GM23338 (cell line): ENCODE measurements at regions not wholly inside any gene's neighbourhood (a gene's known extent, or its start where the extent isn't known, plus 50 kb on each side); places are given as distances from the start of the nearest gene placed in this dataset.

Experiments used
- ATAC-seq: fragments of 200-7000 bp; cut with Tn5 transposase; 3 replicates; pipeline ENCODE4 v1.9.1; 2020
- DNase-seq: peaks from one replicate; pipeline ENCODE4 v3.0.0-alpha.2; 2015; ENCODE audit warnings: low spot score
- H2AFZ ChIP-seq: fragments of 200-600 bp; sonication (generic); 2 replicates; pipeline ENCODE4 v1.8.0; 2016; ENCODE audit warnings: antibody characterized with exemption, mild to moderate bottlenecking, moderate library complexity
- H3F3A ChIP-seq: fragments of 200-600 bp; sonication (generic); replicated peaks from 2 replicates; pipeline ENCODE4 v1.8.0; 2017; ENCODE audit warnings: antibody characterized with exemption, mixed run types, low read depth
- H3K27ac ChIP-seq: fragments of 200-600 bp; sonication (generic); 2 replicates; pipeline ENCODE4 v1.6.1; 2016; ENCODE audit warnings: low read depth
- H3K27me3 ChIP-seq: fragments of 200-600 bp; sonication (generic); 2 replicates; pipeline ENCODE4 v1.8.0; 2016; ENCODE audit warnings: mild to moderate bottlenecking, mixed run types, moderate library complexity; ENCODE audit not compliant: insufficient read depth
- H3K36me3 ChIP-seq: fragments of 200-600 bp; sonication (generic); 2 replicates; pipeline ENCODE4 v1.8.0; 2016; ENCODE audit warnings: mild to moderate bottlenecking; ENCODE audit not compliant: insufficient read depth
- H3K4me1 ChIP-seq: fragments of 200-600 bp; sonication (generic); 2 replicates; pipeline ENCODE4 v1.8.0; 2016; ENCODE audit warnings: mild to moderate bottlenecking, moderate library complexity; ENCODE audit not compliant: insufficient read depth
- H3K4me2 ChIP-seq: fragments of 200-600 bp; sonication (generic); 2 replicates; pipeline ENCODE4 v1.7.1; 2017; ENCODE audit warnings: mixed run types
- H3K4me3 ChIP-seq: fragments of 200-600 bp; sonication (generic); 2 replicates; pipeline ENCODE4 v1.6.1; 2016; ENCODE audit warnings: mixed run types
- H3K79me2 ChIP-seq: fragments of 200-600 bp; sonication (generic); replicated peaks from 2 replicates; pipeline ENCODE4 v1.8.0; 2017; ENCODE audit warnings: mild to moderate bottlenecking; ENCODE audit not compliant: insufficient read depth
- H3K9me2 ChIP-seq: fragments of 200-600 bp; sonication (generic); 2 replicates; pipeline ENCODE4 v1.8.0; 2017; ENCODE audit not compliant: insufficient read depth
- H4K20me1 ChIP-seq: fragments of 200-600 bp; sonication (generic); replicated peaks from 2 replicates; pipeline ENCODE4 v1.8.0; 2017; ENCODE audit warnings: mild to moderate bottlenecking; ENCODE audit not compliant: insufficient read depth
- H3K27ac Mint-ChIP-seq: 2 replicates; pipeline ENCODE4 v1.8.0; 2020; ENCODE audit warnings: inconsistent platforms, mild to moderate bottlenecking, moderate library complexity, mixed read lengths
- H3K27me3 Mint-ChIP-seq: 3 replicates; pipeline ENCODE4 v1.8.0; 2022; ENCODE audit warnings: low read depth, mild to moderate bottlenecking, moderate library complexity, mixed read lengths, inconsistent platforms; ENCODE audit not compliant: insufficient read depth, poor library complexity
- H3K36me3 Mint-ChIP-seq: 3 replicates; pipeline ENCODE4 v1.8.0; 2021; ENCODE audit warnings: low read depth, mild to moderate bottlenecking, inconsistent platforms, moderate library complexity, mixed read lengths
- H3K4me1 Mint-ChIP-seq: 3 replicates; pipeline ENCODE4 v1.8.0; 2020; ENCODE audit warnings: mild to moderate bottlenecking, inconsistent platforms, mixed read lengths
- H3K4me3 Mint-ChIP-seq: 3 replicates; pipeline ENCODE4 v1.8.0; 2021; ENCODE audit warnings: moderate library complexity, mild to moderate bottlenecking, inconsistent platforms, mixed read lengths
- H3K9me3 Mint-ChIP-seq: 3 replicates; pipeline ENCODE4 v1.8.0; 2020; ENCODE audit warnings: moderate library complexity, mild to moderate bottlenecking, inconsistent platforms, mixed read lengths
- EZH2 ChIP-seq: fragments of 200-600 bp; sonication (generic); IDR thresholded peaks from one replicate; pipeline ENCODE4 v1.8.0; 2017; ENCODE audit warnings: antibody characterized with exemption, mild to moderate bottlenecking, low read depth; ENCODE audit not compliant: unreplicated experiment
- EZH2phosphoT487 ChIP-seq: fragments of 200-600 bp; sonication (generic); IDR thresholded peaks from one replicate; pipeline ENCODE4 v1.8.1; 2018; ENCODE audit warnings: antibody characterized with exemption; ENCODE audit not compliant: unreplicated experiment
- JUNB ChIP-seq: IDR thresholded peaks from one replicate; pipeline ENCODE4 v1.6.1; 2016; ENCODE audit warnings: antibody characterized with exemption; ENCODE audit not compliant: unreplicated experiment
- NANOG ChIP-seq: IDR thresholded peaks from 2 replicates; pipeline ENCODE4 v1.6.1; 2016; ENCODE audit warnings: antibody characterized with exemption, borderline replicate concordance
- STAT1 ChIP-seq: IDR thresholded peaks from one replicate; pipeline ENCODE4 v1.6.1; 2016; ENCODE audit warnings: antibody characterized with exemption; ENCODE audit not compliant: unreplicated experiment
- ZNF331 ChIP-seq: fragments of 250-450 bp; sonication (Bioruptor Pico); IDR thresholded peaks from 2 replicates; pipeline ENCODE4 v1.5.0; 2020; ENCODE audit warnings: low read depth, mild to moderate bottlenecking, moderate library complexity
- ZNF462 ChIP-seq: fragments of 250-450 bp; sonication (Bioruptor Pico); IDR thresholded peaks from 2 replicates; pipeline ENCODE4 v1.5.0; 2020; ENCODE audit warnings: mild to moderate bottlenecking, moderate library complexity
- TF ChIP-seq, protein P1 (sequence below): IDR thresholded peaks from one replicate; pipeline ENCODE4 v1.6.1; 2018; ENCODE audit warnings: antibody characterized with exemption; ENCODE audit not compliant: unreplicated experiment

DNA sequence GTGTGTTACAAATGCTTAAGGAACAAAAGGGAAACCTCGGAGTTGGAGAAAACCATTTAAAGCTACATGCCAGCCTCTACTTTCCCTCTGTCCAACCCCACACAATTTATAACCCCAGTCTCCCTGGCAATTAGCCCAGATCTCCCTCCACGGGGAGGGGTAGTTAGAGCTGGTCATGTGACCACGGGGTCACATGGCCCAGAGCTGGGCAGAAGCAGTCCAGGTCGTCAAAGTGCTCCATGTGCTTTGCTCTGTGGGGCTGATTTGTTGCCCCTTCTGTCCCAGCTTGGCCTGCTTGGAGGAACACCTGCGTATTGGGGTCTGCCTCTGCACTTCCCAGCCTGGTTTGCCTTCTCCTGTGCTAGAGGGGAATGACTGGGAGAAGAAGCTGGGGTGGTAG is 219.1 kb downstream of the RBM19 start:
- Histone ChIP-seq H3K27ac (no peak overlapping the region), H3K79me2 (no peaks in the 10 kb centered on the region), H3K4me3 (no peak overlapping the region), H2AFZ (peak overlapping the region; percentile 78; the same call in 1 of the 2 replicates), H3K4me2 (no peak overlapping the region), H3K4me1 (no peaks in the 10 kb centered on the region), H4K20me1 (no peaks in the 10 kb centered on the region), H3F3A (no peaks in the 10 kb centered on the region), H3K27me3 (peaks cover 19% of the 10 kb centered on the region; the same call in 1 of the 2 replicates), H3K36me3 (no peaks in the 10 kb centered on the region), H3K9me2 (peaks cover 7% of the 10 kb centered on the region; the same call in 1 of the 2 replicates)
- H3K9me3 Mint-ChIP-seq = peaks cover 22% of the 10 kb centered on the region
- H3K27me3 Mint-ChIP-seq = peaks cover 17% of the 10 kb centered on the region
- no peak for DNase-seq
- H3K27ac Mint-ChIP-seq = no peak overlapping the region
- H3K4me1 Mint-ChIP-seq = no peaks in the 10 kb centered on the region
- no peak for TF ChIP-seq STAT1
- no peak for TF ChIP-seq EZH2
- no peak overlapping the region for H3K4me3 Mint-ChIP-seq
- no peak for ATAC-seq
- H3K36me3 Mint-ChIP-seq = peaks cover 9% of the 10 kb centered on the region; the same call in 2 of the 3 replicates

DNA sequence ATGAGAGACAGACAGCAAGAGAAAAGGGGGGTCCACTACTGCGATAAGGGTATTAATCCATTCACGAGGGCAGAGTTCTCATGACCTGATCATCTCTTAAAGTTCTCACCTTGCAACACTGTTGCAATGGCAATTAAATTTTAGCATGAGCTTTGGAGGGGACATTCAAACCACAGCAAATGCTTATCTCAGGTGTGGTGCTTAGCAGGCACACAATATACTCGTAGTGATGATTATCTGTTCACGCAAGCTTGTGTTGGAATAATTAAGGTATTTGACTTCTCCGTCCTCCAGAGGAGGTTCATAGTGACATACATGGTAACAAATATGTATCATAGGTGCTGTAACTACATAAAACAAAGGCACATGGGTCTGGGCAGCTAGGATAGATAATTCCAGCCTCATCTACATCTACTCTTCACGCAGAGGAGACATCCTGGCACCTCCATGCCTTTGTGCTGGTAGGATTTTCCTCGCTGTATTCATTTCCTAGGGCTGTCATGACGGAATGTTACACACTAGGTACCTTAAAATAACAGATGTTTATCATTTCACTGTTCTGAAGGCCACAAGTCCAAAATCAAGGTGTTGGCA is 221.2 kb downstream of the RBM19 start:
- H3K4me1 Mint-ChIP-seq = no peaks in the 10 kb centered on the region
- no peaks in the 10 kb centered on the region for H3K4me1 ChIP-seq

More for the DNA sequence above, 221.2 kb downstream of the RBM19 start:
- DNase-seq (no peak), ATAC-seq (no peak)
- no peaks in the 10 kb centered on the region for H3K36me3 ChIP-seq
- Mint-ChIP-seq H3K27me3 (peaks cover 17% of the 10 kb centered on the region), H3K9me3 (peaks cover 4% of the 10 kb centered on the region; the same call in 2 of the 3 replicates), H3K27ac (no peak overlapping the region), H3K4me3 (no peak overlapping the region), H3K36me3 (no peaks in the 10 kb centered on the region)
- H3K79me2 ChIP-seq = no peaks in the 10 kb centered on the region
- no peaks in the 10 kb centered on the region for H4K20me1 ChIP-seq
- no peak overlapping the region for H3K27ac ChIP-seq
- TF ChIP-seq ZNF462 (CRISPR knock-in tag) (no peak), ZNF331 (CRISPR knock-in tag) (no peak), EZH2phosphoT487 (no peak), EZH2 (no peak), JUNB (no peak), NANOG (no peak)
- TF ChIP-seq, protein P1, sequence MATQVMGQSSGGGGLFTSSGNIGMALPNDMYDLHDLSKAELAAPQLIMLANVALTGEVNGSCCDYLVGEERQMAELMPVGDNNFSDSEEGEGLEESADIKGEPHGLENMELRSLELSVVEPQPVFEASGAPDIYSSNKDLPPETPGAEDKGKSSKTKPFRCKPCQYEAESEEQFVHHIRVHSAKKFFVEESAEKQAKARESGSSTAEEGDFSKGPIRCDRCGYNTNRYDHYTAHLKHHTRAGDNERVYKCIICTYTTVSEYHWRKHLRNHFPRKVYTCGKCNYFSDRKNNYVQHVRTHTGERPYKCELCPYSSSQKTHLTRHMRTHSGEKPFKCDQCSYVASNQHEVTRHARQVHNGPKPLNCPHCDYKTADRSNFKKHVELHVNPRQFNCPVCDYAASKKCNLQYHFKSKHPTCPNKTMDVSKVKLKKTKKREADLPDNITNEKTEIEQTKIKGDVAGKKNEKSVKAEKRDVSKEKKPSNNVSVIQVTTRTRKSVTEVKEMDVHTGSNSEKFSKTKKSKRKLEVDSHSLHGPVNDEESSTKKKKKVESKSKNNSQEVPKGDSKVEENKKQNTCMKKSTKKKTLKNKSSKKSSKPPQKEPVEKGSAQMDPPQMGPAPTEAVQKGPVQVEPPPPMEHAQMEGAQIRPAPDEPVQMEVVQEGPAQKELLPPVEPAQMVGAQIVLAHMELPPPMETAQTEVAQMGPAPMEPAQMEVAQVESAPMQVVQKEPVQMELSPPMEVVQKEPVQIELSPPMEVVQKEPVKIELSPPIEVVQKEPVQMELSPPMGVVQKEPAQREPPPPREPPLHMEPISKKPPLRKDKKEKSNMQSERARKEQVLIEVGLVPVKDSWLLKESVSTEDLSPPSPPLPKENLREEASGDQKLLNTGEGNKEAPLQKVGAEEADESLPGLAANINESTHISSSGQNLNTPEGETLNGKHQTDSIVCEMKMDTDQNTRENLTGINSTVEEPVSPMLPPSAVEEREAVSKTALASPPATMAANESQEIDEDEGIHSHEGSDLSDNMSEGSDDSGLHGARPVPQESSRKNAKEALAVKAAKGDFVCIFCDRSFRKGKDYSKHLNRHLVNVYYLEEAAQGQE = no peak
- peaks cover 13% of the 10 kb centered on the region for H3K9me2 ChIP-seq
- H2AFZ ChIP-seq = no peak overlapping the region
- no peaks in the 10 kb centered on the region for H3F3A ChIP-seq
- H3K4me2 ChIP-seq = no peak overlapping the region
- H3K4me3 ChIP-seq = no peak overlapping the region
- H3K27me3 ChIP-seq = peaks cover 19% of the 10 kb centered on the region; the same call in 1 of the 2 replicates
